GM12874 (cell line): ENCODE measurements at regions not wholly inside any gene's neighbourhood (a gene's known extent, or its start where the extent isn't known, plus 50 kb on each side); places are given as distances from the start of the nearest gene placed in this dataset.

Source experiments
- TF ChIP-seq, protein P1 (sequence below): IDR thresholded peaks from 2 replicates; pipeline ENCODE4 v1.5.1; 2011; ENCODE audit warnings: low read depth, mild to moderate bottlenecking, control low read depth, low read length, moderate library complexity; ENCODE audit not compliant: insufficient read depth

DNA sequence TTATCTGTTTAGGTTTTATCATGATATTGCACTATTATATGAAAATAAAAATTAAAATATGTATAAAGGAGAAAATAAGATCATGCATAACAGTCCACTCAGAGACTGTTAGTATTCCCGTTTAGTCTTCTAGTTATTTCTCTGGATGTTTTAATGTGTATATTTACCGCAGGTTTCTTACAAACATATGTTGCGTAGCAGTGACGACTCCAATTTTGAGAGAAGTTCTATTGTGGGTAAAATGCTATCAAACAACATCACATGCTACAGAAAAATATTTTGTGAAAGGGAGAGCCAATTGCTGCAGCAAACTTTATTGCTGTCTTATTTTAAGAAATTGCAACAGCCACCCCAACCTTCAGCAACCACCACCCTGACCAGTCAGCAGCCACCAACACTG is 72.4 kb upstream of the NXT1 start:
- TF ChIP-seq, protein P1, sequence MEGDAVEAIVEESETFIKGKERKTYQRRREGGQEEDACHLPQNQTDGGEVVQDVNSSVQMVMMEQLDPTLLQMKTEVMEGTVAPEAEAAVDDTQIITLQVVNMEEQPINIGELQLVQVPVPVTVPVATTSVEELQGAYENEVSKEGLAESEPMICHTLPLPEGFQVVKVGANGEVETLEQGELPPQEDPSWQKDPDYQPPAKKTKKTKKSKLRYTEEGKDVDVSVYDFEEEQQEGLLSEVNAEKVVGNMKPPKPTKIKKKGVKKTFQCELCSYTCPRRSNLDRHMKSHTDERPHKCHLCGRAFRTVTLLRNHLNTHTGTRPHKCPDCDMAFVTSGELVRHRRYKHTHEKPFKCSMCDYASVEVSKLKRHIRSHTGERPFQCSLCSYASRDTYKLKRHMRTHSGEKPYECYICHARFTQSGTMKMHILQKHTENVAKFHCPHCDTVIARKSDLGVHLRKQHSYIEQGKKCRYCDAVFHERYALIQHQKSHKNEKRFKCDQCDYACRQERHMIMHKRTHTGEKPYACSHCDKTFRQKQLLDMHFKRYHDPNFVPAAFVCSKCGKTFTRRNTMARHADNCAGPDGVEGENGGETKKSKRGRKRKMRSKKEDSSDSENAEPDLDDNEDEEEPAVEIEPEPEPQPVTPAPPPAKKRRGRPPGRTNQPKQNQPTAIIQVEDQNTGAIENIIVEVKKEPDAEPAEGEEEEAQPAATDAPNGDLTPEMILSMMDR = no peak

DNA sequence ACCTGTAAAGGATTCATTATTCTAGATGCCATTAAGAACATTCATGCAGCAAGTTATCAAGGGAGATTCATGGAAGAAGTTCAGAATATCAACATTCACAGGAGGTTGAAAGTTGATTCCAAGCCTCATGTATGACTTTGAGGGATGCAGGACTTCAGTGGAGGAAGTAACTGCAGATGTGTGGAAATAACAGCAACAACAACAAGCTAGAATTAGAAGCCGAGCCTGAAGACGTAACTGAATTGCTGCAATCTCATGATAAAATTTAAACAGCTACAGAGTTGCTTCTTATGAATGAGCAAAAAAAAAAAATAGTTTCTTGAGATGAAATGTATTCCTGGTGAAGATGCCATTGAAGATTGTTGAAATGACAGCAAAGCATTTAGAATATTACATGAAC is 73.3 kb upstream of the NXT1 start:
- TF ChIP-seq, protein P1 = no peak

DNA sequence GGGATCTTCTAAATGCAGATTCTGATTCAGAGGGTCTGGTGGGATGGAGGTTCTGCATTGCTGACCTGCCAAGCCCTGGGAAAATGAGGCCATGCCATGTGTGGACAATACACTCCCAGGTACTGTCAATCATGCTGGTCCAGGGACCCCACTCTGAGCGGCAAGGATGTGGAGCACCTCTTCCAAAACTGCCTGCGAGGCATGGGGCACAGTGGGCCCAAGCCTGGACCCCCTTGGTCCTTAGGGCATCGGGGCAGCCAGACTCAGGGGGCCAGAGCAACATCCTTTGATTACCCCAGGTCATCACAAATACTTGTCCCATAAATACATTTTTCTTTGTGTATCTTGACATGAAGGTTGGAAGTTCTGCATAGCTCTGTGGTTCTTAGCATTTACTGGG is 76.8 kb upstream of the NXT1 start:
- TF ChIP-seq, protein P1 = no peak

DNA sequence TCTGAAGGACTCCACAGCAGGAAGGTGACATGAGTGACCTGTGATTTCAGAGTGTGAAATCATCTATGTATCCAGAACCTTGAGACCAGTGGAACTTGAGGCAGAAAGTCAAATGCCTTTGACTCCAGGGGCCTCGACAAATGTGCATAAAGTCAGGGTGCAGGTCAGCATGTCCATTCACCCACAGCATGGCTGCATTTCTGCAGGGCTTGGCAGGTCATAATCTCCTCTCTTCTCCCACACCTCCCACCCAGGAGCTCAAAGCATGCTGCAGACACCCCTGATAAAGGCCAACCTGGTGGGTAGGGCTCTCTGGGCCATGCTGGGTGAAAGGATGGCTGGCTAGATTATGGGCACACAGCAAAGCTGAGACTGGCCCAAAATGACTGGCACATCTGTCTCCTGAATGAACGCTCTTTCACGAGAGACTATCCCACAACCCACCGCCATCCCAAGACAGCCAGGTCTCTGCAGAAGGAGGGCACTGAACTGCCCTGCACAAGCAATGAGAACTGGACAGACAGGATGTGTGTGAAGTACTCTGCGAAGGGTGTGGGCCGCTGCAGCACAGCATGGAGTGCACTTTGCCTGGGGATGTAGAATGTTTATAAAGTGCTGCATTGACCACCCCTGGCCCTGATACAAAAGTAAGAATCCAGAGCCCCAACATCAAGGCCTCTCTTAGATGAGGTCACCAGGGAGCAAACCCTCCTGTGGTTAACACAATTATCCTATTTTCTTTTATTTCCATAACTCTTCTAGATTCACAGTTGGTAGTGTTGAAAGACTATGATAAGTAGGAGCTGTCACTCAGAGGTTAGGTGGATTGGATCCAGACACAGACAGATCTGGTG is 78.2 kb upstream of the NXT1 start:
- TF ChIP-seq, protein P1 = no peak

DNA sequence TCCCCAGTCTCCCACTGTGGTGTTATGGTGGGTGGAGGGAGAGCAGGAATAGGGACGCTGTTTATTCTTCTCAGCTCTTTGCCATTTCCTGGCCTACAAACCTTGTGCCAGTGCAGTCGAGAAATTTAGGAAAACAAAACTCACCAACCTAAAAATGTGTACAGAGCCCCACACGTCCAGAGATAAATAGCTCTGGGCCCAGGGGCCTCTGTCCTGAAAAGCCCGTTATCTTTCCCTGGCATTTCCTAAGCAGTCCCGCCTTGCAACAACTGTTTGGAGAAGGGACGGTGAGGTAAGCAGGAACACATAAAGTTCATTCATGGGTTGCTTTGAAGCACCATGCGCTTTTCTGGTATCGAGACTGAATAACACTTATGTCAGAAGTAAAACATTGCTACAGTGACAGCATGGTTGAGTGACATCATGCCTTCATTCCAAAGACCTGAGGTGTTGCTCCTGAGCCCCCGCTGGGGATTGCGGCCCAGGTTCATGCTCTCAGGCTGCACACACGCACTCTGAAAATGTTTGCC is 80.1 kb upstream of the NXT1 start:
- TF ChIP-seq, protein P1 = no peak

DNA sequence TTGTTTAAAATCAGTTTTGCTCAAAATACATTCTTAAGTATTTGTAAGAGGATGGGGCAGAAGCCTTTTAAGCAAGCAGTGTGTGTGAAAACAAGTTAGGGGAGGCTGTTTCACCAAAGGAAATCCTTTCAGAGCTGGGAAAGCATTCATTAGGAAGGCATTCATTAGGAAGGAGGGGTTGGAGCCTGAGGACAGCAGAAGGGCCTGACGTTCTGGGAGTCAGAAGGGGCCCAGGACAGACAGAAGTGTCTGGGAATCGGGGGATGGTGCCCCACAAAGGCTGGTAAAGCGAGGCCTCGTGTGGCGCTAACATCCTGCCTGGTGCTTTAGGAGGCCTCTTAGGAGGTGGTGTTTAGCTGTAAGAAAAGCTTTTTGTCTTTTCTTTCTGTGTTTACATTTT is 80.6 kb upstream of the NXT1 start:
- TF ChIP-seq, protein P1 = no peak

DNA sequence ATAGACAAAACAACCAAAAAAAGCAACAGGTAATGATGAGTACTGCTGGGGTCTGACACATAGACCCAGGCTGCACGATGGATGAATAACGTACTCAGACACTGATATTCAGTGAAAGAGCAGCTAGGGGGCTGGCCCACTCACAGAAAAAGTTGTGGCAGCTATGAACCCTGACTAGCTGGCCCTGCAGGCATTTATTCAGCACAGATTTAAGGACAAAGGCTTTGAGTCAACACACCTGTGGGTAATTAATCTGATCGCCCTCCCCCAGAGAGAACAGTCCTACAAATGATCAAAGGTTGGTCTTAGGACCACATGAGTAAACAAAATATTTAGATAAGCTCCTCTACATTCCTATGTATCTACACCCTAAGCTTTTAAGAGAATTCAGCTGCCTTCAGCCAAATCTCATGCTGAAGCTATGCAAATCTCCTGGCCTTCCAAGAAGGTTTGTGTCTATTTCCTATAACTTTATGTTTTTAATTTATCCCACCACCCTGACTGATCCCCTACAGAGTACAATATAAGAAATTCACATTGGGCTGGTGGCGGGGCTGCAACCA is 81.7 kb upstream of the NXT1 start:
- TF ChIP-seq, protein P1 = no peak
